ENCODE measurements at regions not wholly inside any gene's neighbourhood (a gene's known extent, or its start where the extent isn't known, plus 50 kb on each side); places are given as distances from the start of the nearest gene placed in this dataset.

GRCh38 chr2:195494451-195494850, 162.6 kb upstream of the SLC39A10 start:
- Histone ChIP-seq H3K27me3 (ENCODE audit: insufficient read depth, low read length) (no peaks in the 10 kb centered on the region), H4K20me1 (ENCODE audit: insufficient read depth) (no peaks in the 10 kb centered on the region), H3K9me2 (ENCODE audit: insufficient read depth) (no peaks in the 10 kb centered on the region), H3K4me1 (ENCODE audit: control insufficient read depth in 1 of 2, insufficient read depth in 2 of 2, low read length in 2 of 2) (no peaks in the 10 kb centered on the region), H2AFZ (ENCODE audit: low read depth, low read length, poor library complexity, severe bottlenecking) (no peak overlapping the region), H3K4me2 (ENCODE audit: low read length) (no peak overlapping the region), H3K36me3 (ENCODE audit: control insufficient read depth in 1 of 2, insufficient read depth in 2 of 2, low read length in 2 of 2) (no peaks in the 10 kb centered on the region), H3K27ac (ENCODE audit: low read depth, low read length) (no peak overlapping the region), H3K79me2 (ENCODE audit: insufficient read depth, low read length) (no peaks in the 10 kb centered on the region), H3K9ac (ENCODE audit: low read length) (no peak overlapping the region), H3K4me3 (replicated peaks in 1 of 2; ENCODE audit: low read depth in 1 of 2, low read length in 2 of 2) (no peak overlapping the region), H3K9me3 (ENCODE audit: control insufficient read depth in 1 of 2, insufficient read depth in 1 of 2, low read depth in 1 of 2, low read length in 2 of 2) (no peaks in the 10 kb centered on the region)
- ChIA-PET RAD21 (ENCODE audit: low non-redundant PET in 1 of 2, low total read pairs in 2 of 2, uncharacterized antibody in 2 of 2, unreplicated experiment in 2 of 2) (no interaction called here), POLR2A (no interaction called here), CTCF (no interaction called here)
- no TSS peak for BruUV-seq (replicated peaks)
- DNase-seq (ENCODE audit: low read depth, low spot score): no peak
- intact Hi-C loops (cut with micrococcal nuclease): no loop called here
- TF ChIP-seq YY1 (IDR thresholded peaks at IDR 0.05; ENCODE audit: extremely low read depth, insufficient replicate concordance, low read depth, low read length): no peak
- no peak for TF ChIP-seq CTCF (IDR thresholded peaks at IDR 0.05 in 2 of 3, conservative IDR thresholded peaks at IDR 0.05 in 1 of 3; ENCODE audit: borderline replicate concordance in 1 of 3, insufficient read depth in 1 of 3, low read depth in 2 of 3, low read length in 2 of 3)
- no peak for TF ChIP-seq JUND (IDR thresholded peaks at IDR 0.05)
- no peak for TF ChIP-seq ZNF274 (IDR thresholded peaks at IDR 0.05; ENCODE audit: low read depth, low read length)
- no peak for TF ChIP-seq ZFX (IDR thresholded peaks at IDR 0.05)
- TF ChIP-seq SP1 (IDR thresholded peaks at IDR 0.05; ENCODE audit: low read depth): no peak
- TF ChIP-seq FOSL1 (IDR thresholded peaks at IDR 0.05; ENCODE audit: low read depth): no peak
- no peak for TF ChIP-seq EGR1 (IDR thresholded peaks at IDR 0.05; ENCODE audit: low read depth)
- TF ChIP-seq RAD21 (IDR thresholded peaks at IDR 0.05; ENCODE audit: low read depth): no peak
- ATAC-seq: no peak

- no peaks in the 10 kb centered on the region for H3K9me3 ChIP-seq (ENCODE audit: control insufficient read depth in 1 of 2, insufficient read depth in 1 of 2, low read depth in 1 of 2, low read length in 2 of 2)
- H3K36me3 ChIP-seq (ENCODE audit: control insufficient read depth in 1 of 2, insufficient read depth in 2 of 2, low read length in 2 of 2): no peaks in the 10 kb centered on the region
- no peaks in the 10 kb centered on the region for H4K20me1 ChIP-seq (ENCODE audit: insufficient read depth)
- H2AFZ ChIP-seq (ENCODE audit: low read depth, low read length, poor library complexity, severe bottlenecking): no peak overlapping the region
- no peaks in the 10 kb centered on the region for H3K27me3 ChIP-seq (ENCODE audit: insufficient read depth, low read length)
- DNase-seq (ENCODE audit: low read depth, low spot score) (no peak), ATAC-seq (no peak)
- H3K4me3 ChIP-seq (replicated peaks in 1 of 2; ENCODE audit: low read depth in 1 of 2, low read length in 2 of 2): no peak overlapping the region
- intact Hi-C loops (cut with micrococcal nuclease): no loop called here
- no peak overlapping the region for H3K4me2 ChIP-seq (ENCODE audit: low read length)
- H3K4me1 ChIP-seq (ENCODE audit: control insufficient read depth in 1 of 2, insufficient read depth in 2 of 2, low read length in 2 of 2): no peaks in the 10 kb centered on the region
- ChIA-PET POLR2A (no interaction called here), CTCF (no interaction called here), RAD21 (ENCODE audit: low non-redundant PET in 1 of 2, low total read pairs in 2 of 2, uncharacterized antibody in 2 of 2, unreplicated experiment in 2 of 2) (no interaction called here)
- no peak overlapping the region for H3K9ac ChIP-seq (ENCODE audit: low read length)
- H3K9me2 ChIP-seq (ENCODE audit: insufficient read depth): no peaks in the 10 kb centered on the region
- BruUV-seq (replicated peaks): no TSS peak
- H3K79me2 ChIP-seq (ENCODE audit: insufficient read depth, low read length): no peaks in the 10 kb centered on the region
- no peak overlapping the region for H3K27ac ChIP-seq (ENCODE audit: low read depth, low read length)
- no peak for TF ChIP-seq CTCF (IDR thresholded peaks at IDR 0.05 in 2 of 3, conservative IDR thresholded peaks at IDR 0.05 in 1 of 3; ENCODE audit: borderline replicate concordance in 1 of 3, insufficient read depth in 1 of 3, low read depth in 2 of 3, low read length in 2 of 3)
- no peak for TF ChIP-seq CBX3 (IDR thresholded peaks at IDR 0.05; ENCODE audit: low read depth)
- TF ChIP-seq RAD21 (IDR thresholded peaks at IDR 0.05; ENCODE audit: low read depth): no peak
- no peak for TF ChIP-seq EZH2phosphoT487 (IDR thresholded peaks at IDR 0.05; ENCODE audit: borderline replicate concordance)
- no peak for TF ChIP-seq JUND (IDR thresholded peaks at IDR 0.05)
- TF ChIP-seq ZFX (IDR thresholded peaks at IDR 0.05): no peak
- no peak for TF ChIP-seq POLR2AphosphoS5 (IDR thresholded peaks at IDR 0.05; ENCODE audit: low read depth, low read length)
- no peak for TF ChIP-seq ZNF274 (IDR thresholded peaks at IDR 0.05; ENCODE audit: low read depth, low read length)
- TF ChIP-seq ELF1 (IDR thresholded peaks at IDR 0.05; ENCODE audit: borderline replicate concordance, low read depth): no peak
- TF ChIP-seq EGR1 (IDR thresholded peaks at IDR 0.05; ENCODE audit: low read depth): no peak
- no peak for TF ChIP-seq TCF7L2 (IDR thresholded peaks at IDR 0.05; ENCODE audit: borderline replicate concordance, extremely low read depth, insufficient read depth, insufficient read length)
- no peak for TF ChIP-seq YY1 (IDR thresholded peaks at IDR 0.05; ENCODE audit: extremely low read depth, insufficient replicate concordance, low read depth, low read length)
These were observed 163.6 kb upstream of the SLC39A10 start for GRCh38 chr2:195493416-195493815.

All from HCT116 (cell line).